Kidney epithelial cell (primary cell): ENCODE measurements at regions not wholly inside any gene's neighbourhood (a gene's known extent, or its start where the extent isn't known, plus 50 kb on each side); places are given as distances from the start of the nearest gene placed in this dataset.
A peak's percentile ranks its signal among the peaks of the same experiment; 100 is the strongest.

Experiments used
- DNase-seq: peaks from one replicate; pipeline ENCODE4 v3.0.0-alpha.2; 2010; ENCODE audit warnings: low read depth
- H3K27me3 ChIP-seq: 2 replicates; pipeline ENCODE4 v1.6.0; 2011; ENCODE audit warnings: low read length; ENCODE audit not compliant: control insufficient read depth, insufficient read depth
- H3K36me3 ChIP-seq: 2 replicates; pipeline ENCODE4 v1.5.1; 2011; ENCODE audit warnings: low read length; ENCODE audit not compliant: control insufficient read depth, insufficient read depth
- H3K4me3 ChIP-seq: 2 replicates; pipeline ENCODE4 v1.5.1; 2011; ENCODE audit warnings: low read depth, mild to moderate bottlenecking, control low read depth, low read length
- CTCF ChIP-seq: IDR thresholded peaks from 2 replicates; pipeline ENCODE4 v1.5.1; 2011; ENCODE audit warnings: mild to moderate bottlenecking, moderate library complexity, low read length, control low read depth, inconsistent platforms; ENCODE audit not compliant: insufficient read depth, poor library complexity, severe bottlenecking

DNA sequence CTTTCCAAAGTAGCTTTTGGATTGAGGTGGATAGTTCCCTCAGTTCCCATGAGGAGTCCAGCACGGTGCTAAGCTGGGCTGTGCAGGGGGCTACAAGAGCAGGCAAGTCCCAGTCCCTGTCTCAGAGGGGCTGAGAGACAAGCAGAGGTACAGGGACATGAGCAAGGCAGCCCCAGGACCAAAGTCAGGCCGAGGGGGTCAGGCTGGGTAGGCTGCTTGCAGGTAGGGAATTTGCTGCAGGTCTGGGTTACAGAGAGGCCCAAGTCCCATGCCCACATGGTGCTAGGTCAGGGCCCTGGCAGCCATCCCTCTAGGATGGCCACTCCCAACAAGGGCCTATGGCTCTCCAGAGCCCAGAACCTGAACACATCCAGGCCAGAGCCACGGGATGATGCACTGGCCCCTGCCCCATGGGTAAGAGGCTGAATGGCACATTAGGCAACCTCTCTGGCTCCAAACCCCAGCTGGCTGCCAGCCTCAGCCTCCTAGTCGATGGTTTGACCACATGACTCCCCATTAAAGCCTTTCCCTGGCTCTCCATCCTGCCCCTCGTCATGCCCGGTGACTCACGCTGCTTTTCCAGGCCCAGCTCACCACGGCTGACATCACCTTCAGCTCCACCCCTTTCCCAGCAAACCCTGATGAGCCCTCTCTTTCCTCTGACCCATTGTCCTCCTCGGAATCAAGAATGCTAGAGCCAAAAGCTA, 83.7 kb downstream of the SDC1 start:
- Histone ChIP-seq H3K4me3 (no peak overlapping the region), H3K27me3 (no peaks in the 10 kb centered on the region), H3K36me3 (no peaks in the 10 kb centered on the region)
- DNase-seq, result peak; percentile 85
- TF ChIP-seq CTCF, result no peak

- Histone ChIP-seq H3K27me3 (no peaks in the 10 kb centered on the region), H3K36me3 (no peaks in the 10 kb centered on the region), H3K4me3 (no peak overlapping the region)
- no peak for TF ChIP-seq CTCF
- DNase-seq, result no peak
These were observed 84.4 kb downstream of the SDC1 start for GRCh38 chr2:20140321-20141055.

DNA sequence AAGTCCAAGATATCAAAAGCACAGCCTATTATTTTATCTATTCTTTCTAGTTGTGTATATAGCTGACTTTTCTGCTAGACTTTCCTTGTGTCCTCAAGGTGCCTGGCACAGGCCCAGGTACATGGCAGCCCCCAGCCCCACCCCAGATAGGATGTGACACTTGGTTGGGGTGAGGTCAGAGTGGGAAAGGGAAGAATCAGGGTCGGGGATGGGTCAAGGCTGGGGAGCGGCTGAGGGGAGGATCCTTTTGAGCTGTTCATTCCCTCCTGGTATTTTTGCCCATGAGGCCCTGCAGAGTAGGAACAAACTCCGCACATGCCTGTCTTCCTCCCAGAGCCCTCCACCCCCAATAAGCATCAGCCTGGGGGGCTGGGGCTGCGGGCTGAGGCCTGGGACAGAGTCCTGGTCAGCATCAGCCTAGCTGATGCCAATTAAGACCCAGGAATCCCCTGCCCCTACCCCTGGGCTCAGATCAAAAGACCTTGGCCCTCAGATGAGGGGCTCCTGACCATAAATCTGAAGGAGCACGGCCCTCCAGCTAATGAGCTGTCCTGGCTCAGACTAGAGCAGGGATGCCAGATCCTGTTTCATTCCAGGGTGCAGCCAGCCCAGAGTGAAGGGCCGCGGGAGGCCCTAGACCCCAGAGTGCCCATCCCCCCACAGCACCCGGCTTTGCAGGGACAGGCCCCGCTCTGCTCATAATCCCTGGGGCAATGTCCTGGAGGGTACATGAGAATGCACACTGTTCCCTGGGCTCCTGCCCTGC, 85.3 kb downstream of the SDC1 start:
- no peak for TF ChIP-seq CTCF
- no peak for DNase-seq

GRCh38 chr2:20138696-20139095, 86.2 kb downstream of the SDC1 start:
- no peak for DNase-seq
- TF ChIP-seq CTCF, result no peak
- H3K36me3 ChIP-seq, result no peaks in the 10 kb centered on the region
- H3K4me3 ChIP-seq, result no peak overlapping the region
- H3K27me3 ChIP-seq, result no peaks in the 10 kb centered on the region

More for the DNA sequence above, 85.3 kb downstream of the SDC1 start:
- no peak overlapping the region for H3K4me3 ChIP-seq
- H3K27me3 ChIP-seq, result no peaks in the 10 kb centered on the region
- H3K36me3 ChIP-seq, result no peaks in the 10 kb centered on the region

- Histone ChIP-seq H3K36me3 (no peaks in the 10 kb centered on the region), H3K4me3 (no peak overlapping the region), H3K27me3 (peaks cover 2% of the 10 kb centered on the region)
- no peak for TF ChIP-seq CTCF
- DNase-seq, result no peak
These were observed 86.5 kb upstream of the LAPTM4A start for GRCh38 chr2:20137884-20138283.
